OCI-LY1 (cell line): ENCODE measurements at regions not wholly inside any gene's neighbourhood (a gene's known extent, or its start where the extent isn't known, plus 50 kb on each side); places are given as distances from the start of the nearest gene placed in this dataset.
A peak's percentile ranks its signal among the peaks of the same experiment; 100 is the strongest.

Experiments used
- H2AFZ ChIP-seq: fragments of 200-600 bp; sonication (generic), shearing (Covaris generic); 2 replicates; pipeline ENCODE4 v1.6.0; 2014; ENCODE audit warnings: antibody characterized with exemption, mild to moderate bottlenecking, low read length
- H3F3A ChIP-seq: fragments of 200-600 bp; sonication (generic), shearing (Covaris generic); 2 replicates; pipeline ENCODE4 v1.6.0; 2014; ENCODE audit warnings: mild to moderate bottlenecking, antibody characterized with exemption, low read length, moderate library complexity; ENCODE audit not compliant: insufficient read depth
- H3K27ac ChIP-seq: fragments of 200-600 bp; sonication (generic); 2 replicates; pipeline ENCODE4 v1.5.1; 2014; ENCODE audit warnings: low read length, mixed run types, mild to moderate bottlenecking, low read depth; ENCODE audit not compliant: poor library complexity, severe bottlenecking
- H3K27me3 ChIP-seq: fragments of 200-600 bp; sonication (generic); 2 replicates; pipeline ENCODE4 v1.6.0; 2014; ENCODE audit warnings: antibody characterized with exemption, mild to moderate bottlenecking, low read length, moderate library complexity; ENCODE audit not compliant: insufficient read depth
- H3K36me3 ChIP-seq: fragments of 200-600 bp; sonication (generic); 2 replicates; pipeline ENCODE4 v1.6.1; 2014; ENCODE audit warnings: mild to moderate bottlenecking, antibody characterized with exemption, low read length, moderate library complexity, mixed read lengths; ENCODE audit not compliant: insufficient read depth
- H3K4me1 ChIP-seq: fragments of 200-600 bp; sonication (generic); 2 replicates; pipeline ENCODE4 v1.5.1; 2014; ENCODE audit warnings: mild to moderate bottlenecking, low read length, moderate library complexity; ENCODE audit not compliant: insufficient read depth, severe bottlenecking
- H3K4me2 ChIP-seq: fragments of 200-600 bp; sonication (generic), shearing (Covaris generic); 2 replicates; pipeline ENCODE4 v1.6.1; 2014; ENCODE audit warnings: low read length
- H3K4me3 ChIP-seq: fragments of 200-600 bp; sonication (generic); 2 replicates; pipeline ENCODE4 v1.5.1; 2014; ENCODE audit warnings: low read length, low read depth, mild to moderate bottlenecking, mixed read lengths; ENCODE audit not compliant: poor library complexity, severe bottlenecking
- H3K79me2 ChIP-seq: fragments of 200-600 bp; shearing (Covaris generic); 2 replicates; pipeline ENCODE4 v1.6.1; 2016; ENCODE audit warnings: mixed run types, low read length, mixed read lengths; ENCODE audit not compliant: insufficient read depth
- H3K9ac ChIP-seq: fragments of 200-600 bp; sonication (generic), shearing (Covaris generic); 2 replicates; pipeline ENCODE4 v1.6.1; 2014; ENCODE audit warnings: mild to moderate bottlenecking, low read length, mixed read lengths
- H3K9me2 ChIP-seq: fragments of 200-600 bp; sonication (generic), shearing (Covaris generic); 2 replicates; pipeline ENCODE4 v1.6.1; 2014; ENCODE audit warnings: low read depth, mild to moderate bottlenecking, low read length, mixed read lengths
- H3K9me3 ChIP-seq: fragments of 200-600 bp; shearing (Covaris generic); 2 replicates; pipeline ENCODE4 v1.6.1; 2014; ENCODE audit warnings: low read length, mixed read lengths
- H4K20me1 ChIP-seq: fragments of 200-600 bp; sonication (generic), shearing (Covaris generic); 2 replicates; pipeline ENCODE4 v1.6.0; 2016; ENCODE audit warnings: mild to moderate bottlenecking, low read length; ENCODE audit not compliant: insufficient read depth
- EZH2 ChIP-seq: fragments of 200-600 bp; sonication (generic), shearing (Covaris generic); IDR thresholded peaks from 2 replicates; pipeline ENCODE4 v1.8.0; 2017; ENCODE audit warnings: borderline replicate concordance, mixed run types, mild to moderate bottlenecking, antibody characterized with exemption, low read length, moderate library complexity, mixed read lengths
- TF ChIP-seq, protein P1 (sequence below): fragments of 200-600 bp; sonication (generic), shearing (Covaris generic); IDR thresholded peaks from 2 replicates; pipeline ENCODE4 v1.5.1; 2017; ENCODE audit warnings: mild to moderate bottlenecking, antibody characterized with exemption, low read length, moderate library complexity, mixed read lengths

DNA sequence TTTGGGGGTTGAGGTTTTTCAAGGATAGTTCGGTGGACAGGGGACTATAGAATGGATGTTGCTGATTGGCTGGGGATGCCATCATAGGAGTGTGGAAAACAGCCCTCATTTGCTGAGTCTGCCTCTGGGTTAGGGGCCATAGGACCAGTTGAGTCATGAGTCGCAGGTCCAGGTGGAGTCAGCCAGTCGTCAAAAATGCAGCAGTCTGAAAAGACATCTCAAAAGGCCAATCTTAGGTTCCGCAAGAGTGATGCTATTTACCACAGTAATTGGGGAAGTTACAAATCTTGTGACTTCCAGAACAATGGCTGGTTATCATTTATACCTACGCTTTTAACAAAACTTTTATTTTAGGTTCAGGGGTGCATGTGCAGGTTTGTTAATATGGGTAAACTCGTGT lies 276.0 kb upstream of the DMRT1 start:
- H3K36me3 ChIP-seq: peaks cover 8% of the 10 kb centered on the region; the same call in 1 of the 2 replicates
- TF ChIP-seq, protein P1, sequence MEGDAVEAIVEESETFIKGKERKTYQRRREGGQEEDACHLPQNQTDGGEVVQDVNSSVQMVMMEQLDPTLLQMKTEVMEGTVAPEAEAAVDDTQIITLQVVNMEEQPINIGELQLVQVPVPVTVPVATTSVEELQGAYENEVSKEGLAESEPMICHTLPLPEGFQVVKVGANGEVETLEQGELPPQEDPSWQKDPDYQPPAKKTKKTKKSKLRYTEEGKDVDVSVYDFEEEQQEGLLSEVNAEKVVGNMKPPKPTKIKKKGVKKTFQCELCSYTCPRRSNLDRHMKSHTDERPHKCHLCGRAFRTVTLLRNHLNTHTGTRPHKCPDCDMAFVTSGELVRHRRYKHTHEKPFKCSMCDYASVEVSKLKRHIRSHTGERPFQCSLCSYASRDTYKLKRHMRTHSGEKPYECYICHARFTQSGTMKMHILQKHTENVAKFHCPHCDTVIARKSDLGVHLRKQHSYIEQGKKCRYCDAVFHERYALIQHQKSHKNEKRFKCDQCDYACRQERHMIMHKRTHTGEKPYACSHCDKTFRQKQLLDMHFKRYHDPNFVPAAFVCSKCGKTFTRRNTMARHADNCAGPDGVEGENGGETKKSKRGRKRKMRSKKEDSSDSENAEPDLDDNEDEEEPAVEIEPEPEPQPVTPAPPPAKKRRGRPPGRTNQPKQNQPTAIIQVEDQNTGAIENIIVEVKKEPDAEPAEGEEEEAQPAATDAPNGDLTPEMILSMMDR: no peak
- no peak for TF ChIP-seq EZH2
- H3K27me3 ChIP-seq: no peaks in the 10 kb centered on the region
- H3K9me3 ChIP-seq: no peaks in the 10 kb centered on the region
- no peaks in the 10 kb centered on the region for H3K79me2 ChIP-seq
- peak overlapping the region; percentile 29; the same call in 1 of the 2 replicates for H3K4me2 ChIP-seq
- H3F3A ChIP-seq: no peaks in the 10 kb centered on the region
- peak overlapping the region; percentile 9 for H3K4me3 ChIP-seq
- H3K9me2 ChIP-seq: no peaks in the 10 kb centered on the region
- H3K9ac ChIP-seq: no peak overlapping the region
- no peaks in the 10 kb centered on the region for H4K20me1 ChIP-seq
- peak overlapping the region; percentile 94 for H3K27ac ChIP-seq
- H3K4me1 ChIP-seq: peaks cover 91% of the 10 kb centered on the region
- H2AFZ ChIP-seq: no peak overlapping the region

DNA sequence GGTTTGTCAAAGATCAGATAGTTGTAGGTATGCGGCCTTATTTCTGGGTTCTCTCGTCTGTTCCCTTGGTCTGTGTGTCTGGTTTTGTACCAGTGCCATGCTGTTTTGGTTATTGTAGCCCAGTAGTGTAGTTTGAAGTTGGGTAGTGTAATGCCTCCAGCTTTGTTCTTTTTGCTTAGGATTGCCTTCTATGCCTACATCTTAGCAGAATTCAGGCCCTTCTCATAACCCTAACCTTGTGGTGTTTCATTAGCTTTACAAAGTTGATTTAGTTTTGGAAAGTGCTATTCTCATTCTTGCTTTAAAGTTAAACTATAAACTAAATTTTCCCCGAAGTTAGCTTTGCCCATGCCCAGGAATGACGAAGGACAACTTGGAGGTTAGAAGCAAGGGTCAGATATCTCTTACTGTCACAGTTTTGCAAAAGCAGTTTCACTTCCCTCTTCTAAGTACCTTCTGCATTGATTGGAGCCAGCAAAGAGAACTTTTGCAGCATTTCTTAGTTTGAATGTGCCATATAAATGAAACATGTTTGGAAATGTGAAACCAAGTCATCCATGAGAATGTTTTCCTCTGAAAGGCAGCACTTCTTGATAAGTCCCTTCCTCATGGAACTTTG lies 274.3 kb upstream of the DMRT1 start:
- Histone ChIP-seq H3K79me2 (no peaks in the 10 kb centered on the region), H2AFZ (no peak overlapping the region), H3F3A (no peaks in the 10 kb centered on the region), H3K4me3 (peak overlapping the region; percentile 25), H3K4me2 (peak overlapping the region; percentile 63), H3K9ac (peak overlapping the region; percentile 40; the same call in 1 of the 2 replicates), H3K9me2 (no peaks in the 10 kb centered on the region), H4K20me1 (no peaks in the 10 kb centered on the region), H3K27ac (peak overlapping the region; percentile 94), H3K9me3 (no peaks in the 10 kb centered on the region), H3K36me3 (peaks cover 8% of the 10 kb centered on the region; the same call in 1 of the 2 replicates), H3K4me1 (peaks cover 94% of the 10 kb centered on the region), H3K27me3 (no peaks in the 10 kb centered on the region)
- no peak for TF ChIP-seq EZH2
- TF ChIP-seq, protein P1: no peak

DNA sequence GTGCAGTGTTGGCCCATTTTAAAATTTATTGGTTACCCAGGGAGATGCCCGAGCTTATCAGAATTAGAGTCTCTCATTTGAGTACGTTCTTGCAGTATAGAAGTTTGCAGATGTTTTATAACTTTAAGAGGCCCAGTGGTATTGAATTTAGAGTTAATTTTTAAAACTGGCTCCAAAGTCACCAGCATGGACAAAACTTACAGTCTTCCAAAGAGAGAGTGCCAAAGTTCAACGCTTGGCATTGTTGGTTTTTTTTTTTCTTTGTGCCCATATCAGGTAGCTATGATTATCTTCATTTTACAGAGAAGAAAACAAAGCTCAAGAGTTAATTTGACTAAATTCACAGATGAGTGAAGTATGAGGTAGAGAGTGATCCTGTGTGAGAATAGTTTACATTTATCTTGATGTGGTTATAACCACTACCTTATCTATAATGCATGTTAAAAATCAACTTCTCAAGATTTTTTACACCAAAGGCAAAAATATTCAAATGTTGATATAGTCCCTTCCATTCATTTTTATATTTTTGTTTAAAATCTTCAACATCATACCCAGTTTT lies 273.7 kb upstream of the DMRT1 start:
- no peaks in the 10 kb centered on the region for H3K9me3 ChIP-seq

More for the DNA sequence above, 273.7 kb upstream of the DMRT1 start:
- Histone ChIP-seq H3K4me1 (peaks cover 94% of the 10 kb centered on the region), H3K79me2 (no peaks in the 10 kb centered on the region), H3K36me3 (peaks cover 8% of the 10 kb centered on the region; the same call in 1 of the 2 replicates), H3K27me3 (no peaks in the 10 kb centered on the region), H3K9me2 (no peaks in the 10 kb centered on the region), H2AFZ (no peak overlapping the region), H3K4me3 (peak overlapping the region; percentile 25), H3F3A (no peaks in the 10 kb centered on the region), H3K9ac (peak overlapping the region; percentile 40; the same call in 1 of the 2 replicates), H4K20me1 (no peaks in the 10 kb centered on the region), H3K4me2 (peak overlapping the region; percentile 63), H3K27ac (peak overlapping the region; percentile 94)
- TF ChIP-seq EZH2: no peak
- TF ChIP-seq, protein P1: no peak
